Uterus (tissue), 3 donors: ENCODE measurements at regions not wholly inside any gene's neighbourhood (a gene's known extent, or its start where the extent isn't known, plus 50 kb on each side); places are given as distances from the start of the nearest gene placed in this dataset.

Experiments used
- DNase-seq, 2 donors: peaks; one replicate each; pipeline ENCODE4 v3.0.0-alpha.2; 2019 to 2020
- H3K27ac ChIP-seq, 2 donors: fragments of 200-600 bp; sonication (generic); 1 replicate in 1 of 2; 2 replicates in 1 of 2; pipeline ENCODE4 v1.5.1; 2016 to 2018
- H3K27me3 ChIP-seq, 2 donors: fragments of 200-600 bp; sonication (generic); one replicate each; pipeline ENCODE4 v1.5.1; 2018 to 2019; ENCODE audit warnings: control low read depth in 1 of 2
- H3K36me3 ChIP-seq, 2 donors: fragments of 200-600 bp; sonication (generic); one replicate each; pipeline ENCODE4 v1.5.1; 2019; ENCODE audit warnings: control low read depth in 1 of 2
- H3K4me1 ChIP-seq, 2 donors: fragments of 200-600 bp; sonication (generic); one replicate each; pipeline ENCODE4 v1.5.1; 2018 to 2019; ENCODE audit warnings: control low read depth in 1 of 2
- H3K4me3 ChIP-seq, 2 donors: fragments of 200-600 bp; sonication (generic); 1 replicate in 1 of 2; 2 replicates in 1 of 2; pipeline ENCODE4 v1.5.1; 2018 to 2019; ENCODE audit warnings: mild to moderate bottlenecking in 1 of 2
- H3K9me3 ChIP-seq, 2 donors: fragments of 200-600 bp; sonication (generic); one replicate each; pipeline ENCODE4 v1.5.1; 2019; ENCODE audit warnings: control low read depth in 1 of 2
- POLR2A ChIP-seq, 2 donors: fragments of 450-650 bp; IDR thresholded peaks; one replicate each; pipeline ENCODE4 v1.6.1; 2016; ENCODE audit warnings: antibody characterized with exemption in 2 of 2, mild to moderate bottlenecking in 1 of 2, moderate library complexity in 1 of 2
- intact Hi-C: fragments of 100-400 bp; cut with DNase I; formaldehyde crosslinking; loops from one replicate; pipeline ENCODE4 v1.15.1; 2023; ENCODE audit warnings: low total_unique reads
- TF ChIP-seq, protein P1 (sequence below), 4 experiments: fragments of 200-600 bp in 2 of 4; fragments of 450-650 bp in 2 of 4; sonication (generic) in 2 of 4; IDR thresholded peaks; one replicate each; pipeline ENCODE4 v1.5.1; 2016 to 2019; ENCODE audit warnings: antibody characterized with exemption in 4 of 4, mild to moderate bottlenecking in 2 of 4, moderate library complexity in 1 of 4
- donor health status: DM: yes; HTN: yes; CAD: no.

DNA sequence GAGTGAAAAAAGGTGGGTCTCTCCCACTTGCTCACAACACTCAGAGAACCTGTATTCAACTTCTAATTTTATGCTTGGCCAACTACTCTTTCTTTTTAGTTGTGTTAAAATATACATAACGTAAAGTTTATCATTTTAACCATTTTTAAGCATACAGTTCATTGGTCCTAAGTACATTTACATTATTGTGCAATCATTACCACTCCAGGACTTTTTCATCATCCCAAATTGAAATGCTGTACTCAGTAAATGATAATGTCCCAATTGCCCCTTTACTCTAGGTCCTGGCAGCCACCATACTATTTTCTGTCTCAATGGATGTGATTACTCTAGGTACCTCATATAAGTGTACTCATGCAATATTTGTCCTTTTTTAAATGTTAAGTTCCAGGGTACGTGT is 212.3 kb upstream of the PLXNA2 start:
- Histone ChIP-seq H3K9me3 (no peaks in the 10 kb centered on the region), H3K4me3 (no peak overlapping the region), H3K36me3 (no peaks in the 10 kb centered on the region), H3K27me3 (no peaks in the 10 kb centered on the region), H3K27ac (no peak overlapping the region), H3K4me1 (no peaks in the 10 kb centered on the region)
- intact Hi-C loops, result no loop called here
- no peak for DNase-seq
- TF ChIP-seq POLR2A (IDR thresholded peaks at IDR 0.05), result no peak
- TF ChIP-seq, protein P1, sequence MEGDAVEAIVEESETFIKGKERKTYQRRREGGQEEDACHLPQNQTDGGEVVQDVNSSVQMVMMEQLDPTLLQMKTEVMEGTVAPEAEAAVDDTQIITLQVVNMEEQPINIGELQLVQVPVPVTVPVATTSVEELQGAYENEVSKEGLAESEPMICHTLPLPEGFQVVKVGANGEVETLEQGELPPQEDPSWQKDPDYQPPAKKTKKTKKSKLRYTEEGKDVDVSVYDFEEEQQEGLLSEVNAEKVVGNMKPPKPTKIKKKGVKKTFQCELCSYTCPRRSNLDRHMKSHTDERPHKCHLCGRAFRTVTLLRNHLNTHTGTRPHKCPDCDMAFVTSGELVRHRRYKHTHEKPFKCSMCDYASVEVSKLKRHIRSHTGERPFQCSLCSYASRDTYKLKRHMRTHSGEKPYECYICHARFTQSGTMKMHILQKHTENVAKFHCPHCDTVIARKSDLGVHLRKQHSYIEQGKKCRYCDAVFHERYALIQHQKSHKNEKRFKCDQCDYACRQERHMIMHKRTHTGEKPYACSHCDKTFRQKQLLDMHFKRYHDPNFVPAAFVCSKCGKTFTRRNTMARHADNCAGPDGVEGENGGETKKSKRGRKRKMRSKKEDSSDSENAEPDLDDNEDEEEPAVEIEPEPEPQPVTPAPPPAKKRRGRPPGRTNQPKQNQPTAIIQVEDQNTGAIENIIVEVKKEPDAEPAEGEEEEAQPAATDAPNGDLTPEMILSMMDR (IDR thresholded peaks at IDR 0.05), result no peak

DNA sequence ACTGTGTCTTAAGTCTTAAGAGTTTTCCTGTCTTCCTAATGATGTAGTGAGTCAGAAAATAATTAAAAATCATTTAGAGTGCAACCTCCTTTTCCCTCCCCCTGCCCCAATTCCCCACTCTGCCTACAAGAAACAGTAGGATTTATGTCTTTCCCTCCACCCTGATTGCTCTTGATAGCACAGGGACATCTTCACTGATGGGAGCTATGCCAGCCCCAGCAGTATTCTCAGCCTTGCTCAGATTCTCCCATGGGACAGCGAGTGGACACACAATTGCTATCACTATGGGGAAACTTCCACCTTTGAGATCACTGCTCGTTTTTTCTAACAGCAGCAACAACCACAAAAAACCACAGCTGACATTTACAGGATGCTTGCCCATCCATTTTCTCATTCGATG is 216.6 kb upstream of the PLXNA2 start:
- Histone ChIP-seq H3K27ac (no peak overlapping the region), H3K36me3 (no peaks in the 10 kb centered on the region), H3K4me1 (no peaks in the 10 kb centered on the region), H3K27me3 (no peaks in the 10 kb centered on the region), H3K9me3 (no peaks in the 10 kb centered on the region), H3K4me3 (no peak overlapping the region)
- intact Hi-C loops, result no loop called here
- DNase-seq, result no peak
- TF ChIP-seq, protein P1 (IDR thresholded peaks at IDR 0.05), result no peak
- TF ChIP-seq POLR2A (IDR thresholded peaks at IDR 0.05), result no peak

DNA sequence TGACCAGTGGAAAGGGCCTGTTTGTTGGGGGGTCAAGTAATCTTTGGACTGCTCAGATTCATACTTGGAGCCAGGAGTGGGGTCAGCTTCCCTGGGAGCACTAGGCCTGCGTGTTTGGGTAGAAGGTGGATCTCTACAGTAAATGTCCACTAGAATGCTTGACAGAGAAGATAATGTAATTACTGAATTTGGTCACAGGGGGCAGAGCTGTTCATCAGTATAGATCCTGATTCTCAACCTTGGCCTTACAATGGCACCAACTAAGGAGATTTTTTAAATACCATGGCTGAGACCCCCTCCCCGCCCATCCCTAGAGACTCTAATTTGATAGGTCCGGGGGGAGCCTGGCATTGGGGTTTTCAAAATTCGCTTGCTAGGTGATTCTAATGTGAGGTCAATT is 217.5 kb upstream of the PLXNA2 start:
- no peak for DNase-seq
- intact Hi-C loops, result no loop called here
- H3K27me3 ChIP-seq, result no peaks in the 10 kb centered on the region

DNA sequence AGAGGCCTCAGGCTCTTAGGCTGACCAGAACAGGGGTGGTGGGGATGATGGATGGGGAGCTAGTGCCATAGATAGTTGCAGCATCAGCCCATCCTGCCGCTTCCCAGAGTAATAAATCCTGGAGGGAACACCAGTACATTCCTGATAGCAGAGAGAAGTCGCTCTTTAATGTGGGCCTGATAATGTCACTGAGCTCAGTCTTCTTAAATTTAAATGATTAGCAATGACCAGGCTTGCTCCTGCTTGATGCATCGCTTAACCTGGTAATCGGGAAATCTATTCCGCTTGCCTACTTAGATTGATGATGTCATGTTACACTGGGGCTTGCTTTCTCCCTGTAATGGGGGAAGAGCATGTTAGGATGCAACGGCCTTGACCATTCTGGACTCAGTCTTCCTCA is 218.6 kb upstream of the PLXNA2 start:
- Histone ChIP-seq H3K27ac (no peak overlapping the region), H3K9me3 (no peaks in the 10 kb centered on the region), H3K4me1 (no peaks in the 10 kb centered on the region), H3K36me3 (no peaks in the 10 kb centered on the region), H3K27me3 (no peaks in the 10 kb centered on the region), H3K4me3 (no peak overlapping the region)
- intact Hi-C loops, result no loop called here
- TF ChIP-seq, protein P1 (IDR thresholded peaks at IDR 0.05), result no peak
- no peak for TF ChIP-seq POLR2A (IDR thresholded peaks at IDR 0.05)
- no peak for DNase-seq

More for the DNA sequence above, 217.5 kb upstream of the PLXNA2 start:
- no peaks in the 10 kb centered on the region for H3K36me3 ChIP-seq
- H3K4me3 ChIP-seq, result no peak overlapping the region
- H3K9me3 ChIP-seq, result no peaks in the 10 kb centered on the region
- TF ChIP-seq, protein P1 (IDR thresholded peaks at IDR 0.05), result no peak
- TF ChIP-seq POLR2A (IDR thresholded peaks at IDR 0.05), result no peak
- no peaks in the 10 kb centered on the region for H3K4me1 ChIP-seq
- no peak overlapping the region for H3K27ac ChIP-seq

DNA sequence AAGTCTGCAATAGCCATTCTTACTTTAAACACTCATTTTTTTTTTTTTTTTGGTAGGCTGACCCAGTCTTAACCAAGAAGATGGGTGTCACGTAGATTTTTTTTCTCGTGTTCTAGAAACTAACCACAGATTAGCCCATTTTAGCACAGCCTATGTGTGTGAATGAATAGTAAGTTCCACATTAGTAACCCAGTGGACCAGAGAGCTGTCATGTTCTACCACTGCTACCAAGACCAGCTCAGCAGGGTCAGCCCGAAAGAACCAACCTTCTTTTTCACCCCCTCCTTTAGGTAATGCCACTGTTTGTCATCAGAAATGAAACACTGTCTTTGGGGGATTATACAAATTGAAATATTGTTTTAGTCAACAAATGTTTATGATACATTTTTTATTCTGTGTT is 221.1 kb upstream of the PLXNA2 start:
- no peaks in the 10 kb centered on the region for H3K9me3 ChIP-seq
- no peaks in the 10 kb centered on the region for H3K36me3 ChIP-seq
- no peak overlapping the region for H3K27ac ChIP-seq
- DNase-seq, result no peak
- intact Hi-C loops, result no loop called here
- H3K27me3 ChIP-seq, result no peaks in the 10 kb centered on the region
- no peak overlapping the region for H3K4me3 ChIP-seq
- no peaks in the 10 kb centered on the region for H3K4me1 ChIP-seq
- TF ChIP-seq, protein P1 (IDR thresholded peaks at IDR 0.05), result no peak
- no peak for TF ChIP-seq POLR2A (IDR thresholded peaks at IDR 0.05)
